Caco-2 (cell line): ENCODE measurements at regions not wholly inside any gene's neighbourhood (a gene's known extent, or its start where the extent isn't known, plus 50 kb on each side); places are given as distances from the start of the nearest gene placed in this dataset.

Source experiments
- BruUV-seq: library from RNA; stranded (reverse); fragments of 400-500 nt; replicated peaks from 2 replicates; lab custom pipeline; 2021; lab: Mats Ljungman, UMichigan
- CTCF ChIA-PET: fragments of 300-600 bp; sonication (Branson Sonifier 250); formaldehyde crosslinking; loops from one replicate; lab custom pipeline; 2022; ENCODE audit warnings: antibody characterized with exemption; lab: Charles Lee
- POLR2A ChIA-PET: fragments of 300-600 bp; sonication (Branson Sonifier 250); formaldehyde crosslinking; loops from one replicate; lab custom pipeline; 2022; ENCODE audit warnings: antibody characterized with exemption; lab: Charles Lee
- DNase-seq, 2 experiments: peaks; one replicate each; pipeline versions ENCODE4 v3.0.0 to v3.0.0-alpha.2; 2020 to 2022
- H3K27me3 ChIP-seq: replicated peaks from 2 replicates; pipeline ENCODE4 v1.6.0; 2011; ENCODE audit warnings: low read length; ENCODE audit not compliant: control insufficient read depth, insufficient read depth
- H3K36me3 ChIP-seq: 2 replicates; pipeline ENCODE4 v1.5.1; 2011; ENCODE audit warnings: low read length; ENCODE audit not compliant: control insufficient read depth, insufficient read depth
- H3K4me1 ChIP-seq: fragments of 250-450 bp; sonication (Bioruptor Pico); 2 replicates; pipeline ENCODE4 v1.5.1; 2020; ENCODE audit warnings: mild to moderate bottlenecking
- H3K4me3 ChIP-seq: 2 replicates; pipeline ENCODE4 v1.5.1; 2011; ENCODE audit warnings: low read depth, mild to moderate bottlenecking, control low read depth, low read length
- H3K9me3 ChIP-seq: fragments of 250-450 bp; sonication (Bioruptor Pico); 2 replicates; pipeline ENCODE4 v1.5.1; 2020; ENCODE audit warnings: mild to moderate bottlenecking, moderate library complexity
- H3K27ac Mint-ChIP-seq: one replicate; pipeline ENCODE4 v1.8.0; 2022; ENCODE audit warnings: mixed read lengths; ENCODE audit not compliant: unreplicated experiment
- H3K27me3 Mint-ChIP-seq: one replicate; pipeline ENCODE4 v1.8.0; 2022; ENCODE audit warnings: mixed read lengths; ENCODE audit not compliant: insufficient read depth, unreplicated experiment
- H3K36me3 Mint-ChIP-seq: one replicate; pipeline ENCODE4 v1.8.0; 2022; ENCODE audit warnings: mild to moderate bottlenecking, mixed read lengths; ENCODE audit not compliant: insufficient read depth, unreplicated experiment
- H3K4me1 Mint-ChIP-seq: one replicate; pipeline ENCODE4 v1.8.0; 2022; ENCODE audit warnings: low read depth, mixed read lengths; ENCODE audit not compliant: unreplicated experiment
- H3K4me3 Mint-ChIP-seq: one replicate; pipeline ENCODE4 v1.8.0; 2022; ENCODE audit warnings: mild to moderate bottlenecking, moderate library complexity, mixed read lengths; ENCODE audit not compliant: unreplicated experiment
- H3K9me3 Mint-ChIP-seq: one replicate; pipeline ENCODE4 v1.8.0; 2022; ENCODE audit warnings: mixed read lengths; ENCODE audit not compliant: unreplicated experiment
- CTCF ChIP-seq, 2 experiments: fragments of 200-600 bp in 1 of 2; IDR thresholded peaks; 1 replicate in 1 of 2; 2 replicates in 1 of 2; pipeline versions ENCODE4 v1.5.1 to v1.8.0; 2011 to 2022; ENCODE audit warnings: antibody characterized with exemption in 1 of 2, control low read depth in 1 of 2, inconsistent platforms in 1 of 2, low read depth in 1 of 2, low read length in 1 of 2, mild to moderate bottlenecking in 1 of 2, moderate library complexity in 1 of 2; ENCODE audit not compliant: insufficient read depth in 1 of 2, severe bottlenecking in 1 of 2, unreplicated experiment in 1 of 2
- intact Hi-C: fragments of 100-400 bp; cut with micrococcal nuclease; formaldehyde crosslinking; loops from one replicate; pipeline ENCODE4 v1.10.0; 2022; ENCODE audit not compliant: unreplicated experiment

- H3K27me3 Mint-ChIP-seq: no peaks in the 10 kb centered on the region
- no peaks in the 10 kb centered on the region for H3K27me3 ChIP-seq
- ChIA-PET POLR2A (no interaction called here), CTCF (no interaction called here)
- H3K4me1 Mint-ChIP-seq: no peaks in the 10 kb centered on the region
- no peak for DNase-seq
- no peak overlapping the region for H3K4me3 ChIP-seq
- intact Hi-C loops: no loop called here
- no peak overlapping the region for H3K4me3 Mint-ChIP-seq
- H3K4me1 ChIP-seq: no peaks in the 10 kb centered on the region
- H3K36me3 Mint-ChIP-seq: no peaks in the 10 kb centered on the region
- BruUV-seq: no TSS peak
- TF ChIP-seq CTCF (IDR thresholded peaks at IDR 0.05; ENCODE audit: insufficient read depth in 1 of 2, low read depth in 1 of 2, low read length in 1 of 2, severe bottlenecking in 1 of 2, unreplicated experiment in 1 of 2): no peak
- H3K27ac Mint-ChIP-seq: no peak overlapping the region
- H3K9me3 ChIP-seq: no peaks in the 10 kb centered on the region
- H3K9me3 Mint-ChIP-seq: no peaks in the 10 kb centered on the region
- H3K36me3 ChIP-seq: no peaks in the 10 kb centered on the region
Observed at GRCh38 chr9:13994240-13994639, 319.7 kb downstream of the NFIB start.

GRCh38 chr9:13993632-13994185, 320.2 kb downstream of the NFIB start:
- no TSS peak for BruUV-seq
- CTCF ChIA-PET: no interaction called here
- Histone ChIP-seq H3K36me3 (no peaks in the 10 kb centered on the region), H3K9me3 (no peaks in the 10 kb centered on the region), H3K4me1 (no peaks in the 10 kb centered on the region), H3K27me3 (no peaks in the 10 kb centered on the region), H3K4me3 (no peak overlapping the region)
- TF ChIP-seq CTCF (IDR thresholded peaks at IDR 0.05; ENCODE audit: insufficient read depth in 1 of 2, low read depth in 1 of 2, low read length in 1 of 2, severe bottlenecking in 1 of 2, unreplicated experiment in 1 of 2): no peak
- POLR2A ChIA-PET: no interaction called here
- Mint-ChIP-seq H3K27me3 (no peaks in the 10 kb centered on the region), H3K4me1 (no peaks in the 10 kb centered on the region), H3K4me3 (no peak overlapping the region), H3K27ac (no peak overlapping the region), H3K9me3 (no peaks in the 10 kb centered on the region), H3K36me3 (no peaks in the 10 kb centered on the region)
- intact Hi-C loops: no loop called here
- no peak for DNase-seq

GRCh38 chr9:13992138-13993088, 321.5 kb downstream of the NFIB start:
- no peaks in the 10 kb centered on the region for H3K36me3 Mint-ChIP-seq
- POLR2A ChIA-PET: no interaction called here

More at GRCh38 chr9:13992138-13993088, 321.5 kb downstream of the NFIB start:
- Mint-ChIP-seq H3K4me3 (no peak overlapping the region), H3K9me3 (peaks cover 4% of the 10 kb centered on the region), H3K27ac (no peak overlapping the region), H3K4me1 (no peaks in the 10 kb centered on the region), H3K27me3 (no peaks in the 10 kb centered on the region)
- Histone ChIP-seq H3K4me3 (no peak overlapping the region), H3K36me3 (no peaks in the 10 kb centered on the region), H3K4me1 (no peaks in the 10 kb centered on the region), H3K9me3 (no peaks in the 10 kb centered on the region), H3K27me3 (no peaks in the 10 kb centered on the region)
- CTCF ChIA-PET: no interaction called here
- DNase-seq: no peak
- no TSS peak for BruUV-seq
- intact Hi-C loops: no loop called here
- no peak for TF ChIP-seq CTCF (IDR thresholded peaks at IDR 0.05; ENCODE audit: insufficient read depth in 1 of 2, low read depth in 1 of 2, low read length in 1 of 2, severe bottlenecking in 1 of 2, unreplicated experiment in 1 of 2)
